ENCODE measurements at regions not wholly inside any gene's neighbourhood (a gene's known extent, or its start where the extent isn't known, plus 50 kb on each side); places are given as distances from the start of the nearest gene placed in this dataset.
A peak's percentile ranks its signal among the peaks of the same experiment; 100 is the strongest.

DNA sequence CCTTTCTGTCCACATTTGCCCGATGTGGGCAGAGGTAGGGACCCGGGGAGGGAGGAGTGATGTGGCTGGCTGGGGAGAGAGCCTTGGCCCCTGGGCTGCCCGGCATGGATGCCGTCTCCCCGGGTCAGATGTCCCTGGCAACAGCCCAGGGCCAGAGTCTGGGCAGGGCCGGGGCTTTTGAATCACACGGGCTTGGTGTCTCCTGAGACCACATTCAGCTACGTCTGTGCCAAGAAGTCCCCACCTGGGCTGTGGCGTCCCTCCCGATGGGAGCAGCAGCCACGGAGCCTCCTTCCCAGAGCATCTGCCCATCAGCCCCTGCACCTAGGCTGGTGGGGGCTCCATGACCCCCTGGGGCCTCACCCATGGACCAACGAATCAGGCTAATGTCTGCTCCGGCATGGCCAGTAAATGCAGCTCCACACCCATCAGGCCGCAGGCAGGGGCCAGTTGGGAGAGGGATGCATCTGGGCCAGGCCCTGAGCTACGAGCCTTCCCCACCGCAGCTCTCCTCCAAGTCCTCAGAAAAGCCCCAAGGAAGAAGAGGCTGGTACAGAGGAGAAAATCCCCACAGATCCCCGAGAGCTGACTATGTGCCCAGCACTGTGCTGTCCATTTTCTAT lies 109.4 kb downstream of the RFLNA start:
- peak overlapping the region in 2 of 7 donors; percentile 15 to 77 for H3K27ac Mint-ChIP-seq
- peaks cover 0 to 2% (median 0%) of the 10 kb centered on the region in 3 donors for H3K27me3 Mint-ChIP-seq (ENCODE audit: low read depth in 3 of 3)

GRCh38 chr12:124403273-124403672 lies 108.4 kb downstream of the RFLNA start:
- TF ChIP-seq, protein P1, sequence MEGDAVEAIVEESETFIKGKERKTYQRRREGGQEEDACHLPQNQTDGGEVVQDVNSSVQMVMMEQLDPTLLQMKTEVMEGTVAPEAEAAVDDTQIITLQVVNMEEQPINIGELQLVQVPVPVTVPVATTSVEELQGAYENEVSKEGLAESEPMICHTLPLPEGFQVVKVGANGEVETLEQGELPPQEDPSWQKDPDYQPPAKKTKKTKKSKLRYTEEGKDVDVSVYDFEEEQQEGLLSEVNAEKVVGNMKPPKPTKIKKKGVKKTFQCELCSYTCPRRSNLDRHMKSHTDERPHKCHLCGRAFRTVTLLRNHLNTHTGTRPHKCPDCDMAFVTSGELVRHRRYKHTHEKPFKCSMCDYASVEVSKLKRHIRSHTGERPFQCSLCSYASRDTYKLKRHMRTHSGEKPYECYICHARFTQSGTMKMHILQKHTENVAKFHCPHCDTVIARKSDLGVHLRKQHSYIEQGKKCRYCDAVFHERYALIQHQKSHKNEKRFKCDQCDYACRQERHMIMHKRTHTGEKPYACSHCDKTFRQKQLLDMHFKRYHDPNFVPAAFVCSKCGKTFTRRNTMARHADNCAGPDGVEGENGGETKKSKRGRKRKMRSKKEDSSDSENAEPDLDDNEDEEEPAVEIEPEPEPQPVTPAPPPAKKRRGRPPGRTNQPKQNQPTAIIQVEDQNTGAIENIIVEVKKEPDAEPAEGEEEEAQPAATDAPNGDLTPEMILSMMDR (IDR thresholded peaks at IDR 0.05) = no peak
- no peak overlapping the region for H3K4me3 Mint-ChIP-seq
- Histone ChIP-seq H3K79me2 (ENCODE audit: insufficient read depth, low read length) (peaks cover 36% of the 10 kb centered on the region), H3K4me3 (replicated peaks in 1 of 3; ENCODE audit: low read depth in 2 of 3, low read length in 3 of 3) (no peak overlapping the region), H3K9ac (ENCODE audit: insufficient read depth, low read length, poor library complexity, severe bottlenecking) (no peak overlapping the region), H3K4me2 (replicated peaks; ENCODE audit: extremely low read depth, low read length, poor library complexity, severe bottlenecking) (no peak overlapping the region), H2AFZ (ENCODE audit: insufficient read depth, low read depth, low read length, poor library complexity, severe bottlenecking) (no peak overlapping the region), H3K36me3 (replicated peaks in 1 of 2; ENCODE audit: control insufficient read depth in 1 of 2, insufficient read depth in 2 of 2, low read length in 2 of 2) (peaks cover 75 to 100% of the 10 kb centered on the region in 2 donors), H3K27ac (ENCODE audit: low read depth in 1 of 2, low read length in 2 of 2) (no peak overlapping the region), H3K9me3 (replicated peaks in 1 of 2; ENCODE audit: control insufficient read depth in 1 of 2, insufficient read depth in 1 of 2, low read length in 2 of 2) (no peaks in the 10 kb centered on the region), H4K20me1 (ENCODE audit: insufficient read depth, low read length) (peaks cover 98% of the 10 kb centered on the region), H3K4me1 (ENCODE audit: control insufficient read depth in 1 of 2, insufficient read depth in 2 of 2, low read length in 2 of 2) (no peaks in the 10 kb centered on the region), H3K27me3 (ENCODE audit: control insufficient read depth in 2 of 2, insufficient read depth in 2 of 2, low read length in 2 of 2) (no peaks in the 10 kb centered on the region)
- H3K27me3 Mint-ChIP-seq (ENCODE audit: low read depth in 3 of 3) = peaks cover 0 to 2% (median 0%) of the 10 kb centered on the region in 3 donors
- peak overlapping the region in 3 of 7 donors; percentile 0 to 84 (median 54) for H3K27ac Mint-ChIP-seq
- H3K9me3 Mint-ChIP-seq = peaks cover 0 to 2% (median 0%) of the 10 kb centered on the region in 7 donors
- DNase-seq = no peak
- peaks cover 70 to 93% of the 10 kb centered on the region in 2 donors for H3K36me3 Mint-ChIP-seq
- WGBS (ENCODE audit: insufficient coverage) = 100% methylated on average over 2 of the region's 9 CpGs
- intact Hi-C loops (cut with micrococcal nuclease) = no loop called here
- H3K4me1 Mint-ChIP-seq = no peaks in the 10 kb centered on the region

More for the DNA sequence above, 109.4 kb downstream of the RFLNA start:
- Histone ChIP-seq H4K20me1 (ENCODE audit: insufficient read depth, low read length) (peaks cover 98% of the 10 kb centered on the region), H3K79me2 (ENCODE audit: insufficient read depth, low read length) (peaks cover 35% of the 10 kb centered on the region), H3K27ac (ENCODE audit: low read depth in 1 of 2, low read length in 2 of 2) (no peak overlapping the region), H2AFZ (ENCODE audit: insufficient read depth, low read depth, low read length, poor library complexity, severe bottlenecking) (no peak overlapping the region), H3K27me3 (ENCODE audit: control insufficient read depth in 2 of 2, insufficient read depth in 2 of 2, low read length in 2 of 2) (no peaks in the 10 kb centered on the region), H3K4me2 (replicated peaks; ENCODE audit: extremely low read depth, low read length, poor library complexity, severe bottlenecking) (no peak overlapping the region), H3K36me3 (replicated peaks in 1 of 2; ENCODE audit: control insufficient read depth in 1 of 2, insufficient read depth in 2 of 2, low read length in 2 of 2) (peaks cover 74 to 99% of the 10 kb centered on the region in 2 donors), H3K4me3 (replicated peaks in 1 of 3; ENCODE audit: low read depth in 2 of 3, low read length in 3 of 3) (no peak overlapping the region), H3K9me3 (replicated peaks in 1 of 2; ENCODE audit: control insufficient read depth in 1 of 2, insufficient read depth in 1 of 2, low read length in 2 of 2) (no peaks in the 10 kb centered on the region), H3K4me1 (ENCODE audit: control insufficient read depth in 1 of 2, insufficient read depth in 2 of 2, low read length in 2 of 2) (no peaks in the 10 kb centered on the region), H3K9ac (ENCODE audit: insufficient read depth, low read length, poor library complexity, severe bottlenecking) (no peak overlapping the region)
- TF ChIP-seq, protein P1 (IDR thresholded peaks at IDR 0.05) = no peak
- DNase-seq = no peak
- 90% methylated on average over 9 of the region's 17 CpGs for WGBS (ENCODE audit: insufficient coverage)
- Mint-ChIP-seq H3K4me1 (no peaks in the 10 kb centered on the region), H3K4me3 (no peak overlapping the region), H3K9me3 (peaks cover 0 to 2% (median 0%) of the 10 kb centered on the region in 7 donors), H3K36me3 (peaks cover 67 to 92% of the 10 kb centered on the region in 2 donors)
- intact Hi-C loops (cut with micrococcal nuclease) = no loop called here
